ENCODE measurements at regions not wholly inside any gene's neighbourhood (a gene's known extent, or its start where the extent isn't known, plus 50 kb on each side); places are given as distances from the start of the nearest gene placed in this dataset.

DNA sequence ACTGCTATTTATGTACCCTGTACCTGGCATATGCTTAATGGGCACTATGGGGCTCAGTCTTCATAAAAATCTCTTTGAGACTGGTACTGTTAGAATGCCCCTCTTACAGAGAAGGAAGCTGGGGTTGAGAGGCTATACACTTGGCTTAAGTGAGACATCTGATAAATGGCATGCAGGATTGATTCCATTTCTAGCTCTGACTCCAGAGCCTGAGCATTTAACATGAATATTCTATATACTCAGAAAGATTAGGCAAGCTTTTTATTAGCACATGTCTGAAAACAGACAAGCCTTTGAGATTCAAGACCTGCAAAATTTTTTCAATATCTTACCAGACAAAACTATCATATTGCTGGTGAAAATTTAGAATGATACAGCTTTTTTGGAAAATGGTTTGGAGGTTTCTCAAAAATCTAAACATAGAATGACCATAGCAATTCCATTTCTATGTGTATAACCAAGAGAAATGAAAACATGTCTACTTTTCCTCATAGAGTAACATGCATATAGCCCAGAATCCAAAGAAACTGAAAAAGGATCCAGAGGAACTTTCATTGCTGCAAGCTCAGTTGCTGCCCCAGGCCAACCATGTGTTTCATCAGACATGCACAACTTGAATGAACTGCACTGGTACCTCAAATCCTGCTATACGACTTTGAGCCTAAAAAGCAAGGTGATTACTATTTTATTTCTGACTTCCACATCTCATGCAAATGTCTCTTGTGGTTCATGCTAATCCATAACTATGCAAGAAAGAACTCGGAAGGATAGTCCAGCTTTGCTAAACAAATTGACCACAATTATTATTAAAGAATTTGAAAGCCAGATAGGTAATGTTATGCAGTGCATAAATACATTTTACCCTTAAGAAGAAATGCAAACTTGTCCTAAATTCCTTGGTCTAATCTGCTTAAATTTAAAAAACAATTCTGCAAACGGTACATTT is 389.0 kb upstream of the GRIA1 start:
- Histone ChIP-seq H3K27ac (no peak overlapping the region), H3K4me3 (no peak overlapping the region), H3K4me1 (no peaks in the 10 kb centered on the region), H3K36me3 (no peaks in the 10 kb centered on the region), H3K9me3 (no peaks in the 10 kb centered on the region), H3K27me3 (no peaks in the 10 kb centered on the region)
- DNase-seq = no peak
- TF ChIP-seq CTCF (IDR thresholded peaks at IDR 0.05) (no peak), POLR2A (IDR thresholded peaks at IDR 0.05) (no peak)

GRCh38 chr5:153116916-153117315 is 373.6 kb upstream of the GRIA1 start:
- H3K36me3 ChIP-seq = no peaks in the 10 kb centered on the region
- no peaks in the 10 kb centered on the region for H3K9me3 ChIP-seq
- H3K4me1 ChIP-seq = no peaks in the 10 kb centered on the region
- no peak overlapping the region for H3K4me3 ChIP-seq
- TF ChIP-seq CTCF (IDR thresholded peaks at IDR 0.05) (no peak), POLR2A (IDR thresholded peaks at IDR 0.05) (no peak)
- H3K27me3 ChIP-seq = no peaks in the 10 kb centered on the region
- H3K27ac ChIP-seq = no peak overlapping the region
- DNase-seq = no peak

- Histone ChIP-seq H3K4me1 (no peaks in the 10 kb centered on the region), H3K27ac (no peak overlapping the region), H3K9me3 (no peaks in the 10 kb centered on the region), H3K36me3 (no peaks in the 10 kb centered on the region), H3K4me3 (no peak overlapping the region), H3K27me3 (no peaks in the 10 kb centered on the region)
- no peak for TF ChIP-seq POLR2A (IDR thresholded peaks at IDR 0.05)
- TF ChIP-seq CTCF (IDR thresholded peaks at IDR 0.05) = no peak
- DNase-seq = no peak
Observed at GRCh38 chr5:153118018-153118417, 372.5 kb upstream of the GRIA1 start.

GRCh38 chr5:153122403-153122802 is 368.1 kb upstream of the GRIA1 start:
- Histone ChIP-seq H3K36me3 (no peaks in the 10 kb centered on the region), H3K27ac (no peak overlapping the region), H3K27me3 (no peaks in the 10 kb centered on the region), H3K4me1 (no peaks in the 10 kb centered on the region), H3K4me3 (no peak overlapping the region), H3K9me3 (no peaks in the 10 kb centered on the region)
- no peak for DNase-seq
- no peak for TF ChIP-seq CTCF (IDR thresholded peaks at IDR 0.05)
- no peak for TF ChIP-seq POLR2A (IDR thresholded peaks at IDR 0.05)

DNA sequence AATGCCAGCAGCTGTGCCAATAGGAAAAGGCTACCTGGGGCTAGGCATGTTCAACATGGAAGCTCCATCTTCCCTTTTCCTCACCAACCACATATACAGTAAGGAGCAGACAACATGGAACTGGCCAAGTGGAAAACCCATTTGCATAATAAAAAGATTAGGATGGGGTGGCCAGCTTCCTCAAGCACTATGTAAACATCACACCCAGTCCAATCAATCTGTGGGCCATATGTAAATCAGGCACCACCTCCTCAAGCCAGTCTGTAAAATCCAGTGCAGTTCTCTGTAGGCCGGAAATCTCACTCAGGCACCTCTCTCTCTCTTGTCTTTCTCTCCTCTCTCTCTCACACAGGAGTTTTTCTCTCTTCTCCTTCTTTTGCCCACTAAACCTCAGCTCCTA is 360.2 kb upstream of the GRIA1 start:
- no peak overlapping the region for H3K4me3 ChIP-seq
- H3K27ac ChIP-seq = no peak overlapping the region
- no peaks in the 10 kb centered on the region for H3K9me3 ChIP-seq
- no peaks in the 10 kb centered on the region for H3K36me3 ChIP-seq
- no peaks in the 10 kb centered on the region for H3K4me1 ChIP-seq
- H3K27me3 ChIP-seq = no peaks in the 10 kb centered on the region
- no peak for TF ChIP-seq POLR2A (IDR thresholded peaks at IDR 0.05)
- no peak for TF ChIP-seq CTCF (IDR thresholded peaks at IDR 0.05)
- no peak for DNase-seq

Measured in Peyer's patch (tissue), 4 donors.